Karpas-422 (cell line): ENCODE measurements at regions not wholly inside any gene's neighbourhood (a gene's known extent, or its start where the extent isn't known, plus 50 kb on each side); places are given as distances from the start of the nearest gene placed in this dataset.
A peak's percentile ranks its signal among the peaks of the same experiment; 100 is the strongest.

Source experiments
- DNase-seq: peaks from one replicate; pipeline ENCODE4 v3.0.0-alpha.2; 2015
- H2AFZ ChIP-seq: fragments of 200-600 bp; sonication (generic); 2 replicates; pipeline ENCODE4 v1.6.1; 2014; ENCODE audit warnings: antibody characterized with exemption, low read length, mixed read lengths
- H3K27ac ChIP-seq: fragments of 200-600 bp; sonication (generic); 2 replicates; pipeline ENCODE4 v1.5.1; 2014; ENCODE audit warnings: mild to moderate bottlenecking, low read length, moderate library complexity
- H3K27me3 ChIP-seq: fragments of 200-600 bp; sonication (generic); 2 replicates; pipeline ENCODE4 v1.6.1; 2014; ENCODE audit warnings: low read length, mixed read lengths
- H3K36me3 ChIP-seq: fragments of 200-600 bp; sonication (generic); 2 replicates; pipeline ENCODE4 v1.6.1; 2014; ENCODE audit warnings: low read length, mixed read lengths; ENCODE audit not compliant: insufficient read depth
- H3K4me1 ChIP-seq: fragments of 200-600 bp; sonication (generic); 2 replicates; pipeline ENCODE4 v1.6.1; 2014; ENCODE audit warnings: mild to moderate bottlenecking, low read length, mixed read lengths
- H3K4me2 ChIP-seq: fragments of 200-600 bp; sonication (generic); 2 replicates; pipeline ENCODE4 v1.6.1; 2014; ENCODE audit warnings: low read length, low read depth, mild to moderate bottlenecking; ENCODE audit not compliant: poor library complexity, severe bottlenecking
- H3K4me3 ChIP-seq: fragments of 200-600 bp; sonication (generic); 2 replicates; pipeline ENCODE4 v1.5.1; 2014; ENCODE audit warnings: mild to moderate bottlenecking, antibody characterized with exemption, low read length, mixed read lengths
- H3K79me2 ChIP-seq: fragments of 200-600 bp; sonication (generic); 2 replicates; pipeline ENCODE4 v1.6.1; 2014; ENCODE audit warnings: mild to moderate bottlenecking, low read length, mixed read lengths
- H3K9ac ChIP-seq: fragments of 200-600 bp; sonication (generic); 2 replicates; pipeline ENCODE4 v1.6.0; 2014; ENCODE audit warnings: low read length
- H3K9me2 ChIP-seq: fragments of 200-600 bp; sonication (generic), shearing (Covaris generic); replicated peaks from 2 replicates; pipeline ENCODE4 v1.6.0; 2014; ENCODE audit warnings: mild to moderate bottlenecking, low read length, moderate library complexity; ENCODE audit not compliant: insufficient read depth
- H3K9me3 ChIP-seq: fragments of 300-700, 200-600 bp; sonication (generic); 2 replicates; pipeline ENCODE4 v1.6.1; 2014; ENCODE audit warnings: low read length, mixed read lengths
- H4K20me1 ChIP-seq: fragments of 200-600 bp; sonication (generic); 2 replicates; pipeline ENCODE4 v1.6.1; 2014; ENCODE audit warnings: mild to moderate bottlenecking, antibody characterized with exemption, low read length, low read depth; ENCODE audit not compliant: insufficient read depth

- Histone ChIP-seq H3K27ac (no peak overlapping the region), H3K9me2 (no peaks in the 10 kb centered on the region), H3K9ac (no peak overlapping the region), H4K20me1 (no peaks in the 10 kb centered on the region), H2AFZ (no peak overlapping the region), H3K36me3 (no peaks in the 10 kb centered on the region), H3K9me3 (no peaks in the 10 kb centered on the region), H3K79me2 (no peaks in the 10 kb centered on the region), H3K27me3 (no peaks in the 10 kb centered on the region), H3K4me2 (no peak overlapping the region), H3K4me3 (no peak overlapping the region), H3K4me1 (peaks cover 12% of the 10 kb centered on the region)
- DNase-seq = no peak
Observed at GRCh38 chr6:29884261-29884660, 56.6 kb downstream of the HLA-G start.

- Histone ChIP-seq H2AFZ (no peak overlapping the region), H3K79me2 (no peaks in the 10 kb centered on the region), H3K27me3 (no peaks in the 10 kb centered on the region), H3K9ac (no peak overlapping the region), H3K4me1 (peaks cover 12% of the 10 kb centered on the region), H3K36me3 (no peaks in the 10 kb centered on the region), H3K4me3 (no peak overlapping the region), H3K9me2 (no peaks in the 10 kb centered on the region), H3K27ac (no peak overlapping the region), H3K9me3 (no peaks in the 10 kb centered on the region), H3K4me2 (no peak overlapping the region), H4K20me1 (no peaks in the 10 kb centered on the region)
- DNase-seq = no peak
Observed at GRCh38 chr6:29886701-29887100, 55.6 kb upstream of the HLA-A start.

DNA sequence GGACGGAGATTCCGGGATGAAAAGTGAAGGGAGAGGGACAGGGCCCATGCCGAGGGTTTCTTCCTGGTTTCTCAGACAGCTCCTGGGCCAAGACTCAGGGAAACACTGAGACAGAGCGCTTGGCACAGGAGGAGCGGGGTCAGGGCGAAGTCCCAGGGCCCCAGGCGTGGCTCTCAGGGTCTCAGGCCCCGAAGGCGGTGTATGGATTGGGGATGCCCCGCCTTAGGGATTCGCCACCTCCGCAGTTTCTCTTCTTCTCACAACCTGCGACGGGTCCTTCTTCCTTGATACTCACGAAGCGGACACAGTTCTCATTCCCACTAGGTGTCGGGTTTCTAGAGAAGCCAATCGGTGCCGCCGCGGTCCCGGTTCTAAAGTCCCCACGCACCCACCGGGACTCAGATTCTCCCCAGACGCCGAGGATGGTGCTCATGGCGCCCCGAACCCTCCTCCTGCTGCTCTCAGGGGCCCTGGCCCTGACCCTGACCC is 55.0 kb upstream of the HLA-A start:
- peak overlapping the region; percentile 55 for H3K4me2 ChIP-seq
- peak overlapping the region; percentile 66; the same call in 1 of the 2 replicates for H3K4me3 ChIP-seq
- H3K9me3 ChIP-seq = no peaks in the 10 kb centered on the region
- H3K9me2 ChIP-seq = no peaks in the 10 kb centered on the region
- no peaks in the 10 kb centered on the region for H3K79me2 ChIP-seq
- no peak for DNase-seq
- no peak overlapping the region for H3K27ac ChIP-seq
- peaks cover 12% of the 10 kb centered on the region for H3K4me1 ChIP-seq
- no peaks in the 10 kb centered on the region for H3K27me3 ChIP-seq
- peak overlapping the region; percentile 59 for H3K9ac ChIP-seq
- H4K20me1 ChIP-seq = no peaks in the 10 kb centered on the region
- H3K36me3 ChIP-seq = no peaks in the 10 kb centered on the region
- no peak overlapping the region for H2AFZ ChIP-seq

GRCh38 chr6:29887819-29888776 is 54.2 kb upstream of the HLA-A start:
- Histone ChIP-seq H3K4me3 (peak overlapping the region; percentile 66), H3K27ac (no peak overlapping the region), H3K9me2 (no peaks in the 10 kb centered on the region), H3K36me3 (no peaks in the 10 kb centered on the region), H3K4me2 (peak overlapping the region; percentile 55), H3K9me3 (no peaks in the 10 kb centered on the region), H4K20me1 (no peaks in the 10 kb centered on the region), H3K79me2 (no peaks in the 10 kb centered on the region), H2AFZ (peak overlapping the region; percentile 92), H3K4me1 (peaks cover 12% of the 10 kb centered on the region), H3K9ac (peak overlapping the region; percentile 59), H3K27me3 (no peaks in the 10 kb centered on the region)
- peak; percentile 49 for DNase-seq
